Uterus (tissue), 3 donors: ENCODE measurements at regions not wholly inside any gene's neighbourhood (a gene's known extent, or its start where the extent isn't known, plus 50 kb on each side); places are given as distances from the start of the nearest gene placed in this dataset.
"Not testable (repeated sequence)": the region's sequence is repeated elsewhere in the genome, so short reads cannot be mapped to it uniquely, and the experiment has no call there.

Source experiments
- DNase-seq, 2 donors: peaks; one replicate each; pipeline ENCODE4 v3.0.0-alpha.2; 2019 to 2020
- H3K27ac ChIP-seq, 2 donors: fragments of 200-600 bp; sonication (generic); 1 replicate in 1 of 2; 2 replicates in 1 of 2; pipeline ENCODE4 v1.5.1; 2016 to 2018
- H3K27me3 ChIP-seq, 2 donors: fragments of 200-600 bp; sonication (generic); one replicate each; pipeline ENCODE4 v1.5.1; 2018 to 2019; ENCODE audit warnings: control low read depth in 1 of 2
- H3K36me3 ChIP-seq, 2 donors: fragments of 200-600 bp; sonication (generic); one replicate each; pipeline ENCODE4 v1.5.1; 2019; ENCODE audit warnings: control low read depth in 1 of 2
- H3K4me1 ChIP-seq, 2 donors: fragments of 200-600 bp; sonication (generic); one replicate each; pipeline ENCODE4 v1.5.1; 2018 to 2019; ENCODE audit warnings: control low read depth in 1 of 2
- H3K4me3 ChIP-seq, 2 donors: fragments of 200-600 bp; sonication (generic); 1 replicate in 1 of 2; 2 replicates in 1 of 2; pipeline ENCODE4 v1.5.1; 2018 to 2019; ENCODE audit warnings: mild to moderate bottlenecking in 1 of 2
- H3K9me3 ChIP-seq, 2 donors: fragments of 200-600 bp; sonication (generic); one replicate each; pipeline ENCODE4 v1.5.1; 2019; ENCODE audit warnings: control low read depth in 1 of 2
- CTCF ChIP-seq, 4 experiments: fragments of 200-600 bp in 2 of 4; fragments of 450-650 bp in 2 of 4; sonication (generic) in 2 of 4; IDR thresholded peaks; one replicate each; pipeline ENCODE4 v1.5.1; 2016 to 2019; ENCODE audit warnings: antibody characterized with exemption in 4 of 4, mild to moderate bottlenecking in 2 of 4, moderate library complexity in 1 of 4
- POLR2A ChIP-seq, 2 donors: fragments of 450-650 bp; IDR thresholded peaks; one replicate each; pipeline ENCODE4 v1.6.1; 2016; ENCODE audit warnings: antibody characterized with exemption in 2 of 2, mild to moderate bottlenecking in 1 of 2, moderate library complexity in 1 of 2
- intact Hi-C: fragments of 100-400 bp; cut with DNase I; formaldehyde crosslinking; loops from one replicate; pipeline ENCODE4 v1.15.1; 2023; ENCODE audit warnings: low total_unique reads
- donor health status: DM: yes; HTN: yes; CAD: no.

GRCh38 chr1:197994907-197995407, 77.8 kb downstream of the LHX9 start:
- Histone ChIP-seq H3K27ac (no peak overlapping the region), H3K4me3 (no peak overlapping the region), H3K27me3 (no peaks in the 10 kb centered on the region), H3K9me3 (no peaks in the 10 kb centered on the region), H3K4me1 (no peaks in the 10 kb centered on the region), H3K36me3 (no peaks in the 10 kb centered on the region)
- intact Hi-C loops, result no loop called here
- no peak for DNase-seq
- TF ChIP-seq CTCF (IDR thresholded peaks at IDR 0.05) (no peak), POLR2A (IDR thresholded peaks at IDR 0.05) (no peak)

- Histone ChIP-seq H3K4me3 (no peak overlapping the region), H3K36me3 (no peaks in the 10 kb centered on the region), H3K27me3 (no peaks in the 10 kb centered on the region), H3K27ac (no peak overlapping the region), H3K4me1 (no peaks in the 10 kb centered on the region), H3K9me3 (no peaks in the 10 kb centered on the region)
- intact Hi-C loops, result no loop called here
- DNase-seq, result no peak
- TF ChIP-seq POLR2A (IDR thresholded peaks at IDR 0.05) (no peak), CTCF (IDR thresholded peaks at IDR 0.05) (no peak)
Observed at GRCh38 chr1:197995408-197996258, 78.5 kb downstream of the LHX9 start.

- H3K4me1 ChIP-seq, intact Hi-C loops, H3K4me3 ChIP-seq, H3K27ac ChIP-seq, DNase-seq, H3K9me3 ChIP-seq, H3K27me3 ChIP-seq, H3K36me3 ChIP-seq: not testable (repeated sequence)
Observed at GRCh38 chr1:197996259-197996512, 79.0 kb downstream of the LHX9 start.

- no peak overlapping the region for H3K27ac ChIP-seq
- H3K4me3 ChIP-seq, result no peak overlapping the region
- H3K36me3 ChIP-seq, result no peaks in the 10 kb centered on the region
- no peak for TF ChIP-seq POLR2A (IDR thresholded peaks at IDR 0.05)
- TF ChIP-seq CTCF (IDR thresholded peaks at IDR 0.05), result no peak
- intact Hi-C loops, result no loop called here
- DNase-seq, result no peak
- no peaks in the 10 kb centered on the region for H3K9me3 ChIP-seq
- no peaks in the 10 kb centered on the region for H3K27me3 ChIP-seq
- no peaks in the 10 kb centered on the region for H3K4me1 ChIP-seq
Observed at GRCh38 chr1:197998110-197998509, 80.9 kb downstream of the LHX9 start.

- Histone ChIP-seq H3K9me3 (no peaks in the 10 kb centered on the region), H3K36me3 (no peaks in the 10 kb centered on the region), H3K4me1 (no peaks in the 10 kb centered on the region), H3K27ac (no peak overlapping the region), H3K4me3 (no peak overlapping the region), H3K27me3 (no peaks in the 10 kb centered on the region)
- no peak for DNase-seq
- intact Hi-C loops, result no loop called here
- no peak for TF ChIP-seq CTCF (IDR thresholded peaks at IDR 0.05)
- no peak for TF ChIP-seq POLR2A (IDR thresholded peaks at IDR 0.05)
Observed at GRCh38 chr1:198001776-198002408, 84.7 kb downstream of the LHX9 start.
